Breast epithelium (tissue), 4 donors: ENCODE measurements at regions not wholly inside any gene's neighbourhood (a gene's known extent, or its start where the extent isn't known, plus 50 kb on each side); places are given as distances from the start of the nearest gene placed in this dataset.

ENCODE experiments used
- DNase-seq, 2 donors: peaks; one replicate each; pipeline ENCODE4 v3.0.0-alpha.2; 2019; ENCODE audit warnings: low spot score in 2 of 2
- H3K27ac ChIP-seq, 2 donors: fragments of 200-600 bp; sonication (generic) in 1 of 2; one replicate each; pipeline ENCODE4 v1.5.1; 2016 to 2019; ENCODE audit warnings: mild to moderate bottlenecking in 1 of 2
- H3K27me3 ChIP-seq, 2 donors: fragments of 200-600 bp; sonication (generic) in 1 of 2; one replicate each; pipeline versions ENCODE4 v1.5.1 to v1.6.0; 2017 to 2019; ENCODE audit warnings: control low read depth in 1 of 2, mild to moderate bottlenecking in 1 of 2
- H3K36me3 ChIP-seq: fragments of 200-600 bp; one replicate; pipeline ENCODE4 v1.5.1; 2019
- H3K4me1 ChIP-seq, 2 donors: fragments of 200-600 bp; sonication (generic); one replicate each; pipeline ENCODE4 v1.5.1; 2016 to 2019; ENCODE audit warnings: control low read depth in 1 of 2
- H3K4me3 ChIP-seq, 3 donors: fragments of 200-600 bp; sonication (generic); 1 replicate in 2 of 3; 2 replicates in 1 of 3; pipeline ENCODE4 v1.5.1; 2016 to 2019; ENCODE audit warnings: mild to moderate bottlenecking in 3 of 3, moderate library complexity in 2 of 3
- H3K9me3 ChIP-seq, 2 donors: fragments of 200-600 bp; sonication (generic) in 1 of 2; one replicate each; pipeline ENCODE4 v1.5.1; 2016 to 2019; ENCODE audit warnings: control low read depth in 1 of 2
- POLR2A ChIP-seq: fragments of 450-650 bp; IDR thresholded peaks from one replicate; pipeline ENCODE4 v1.6.1; 2016; ENCODE audit warnings: antibody characterized with exemption, mild to moderate bottlenecking, moderate library complexity
- POLR2AphosphoS5 ChIP-seq, 3 donors: sonication (generic); formaldehyde crosslinking; IDR thresholded peaks; one replicate each; pipeline ENCODE4 v1.6.1; 2017; ENCODE audit warnings: antibody characterized with exemption in 3 of 3
- intact Hi-C: fragments of 100-400 bp; cut with DNase I; formaldehyde crosslinking; loops from one replicate; pipeline ENCODE4 v1.15.1; 2023; ENCODE audit warnings: low total_unique reads
- TF ChIP-seq, protein P1 (sequence below), 3 donors: fragments of 450-650 bp; IDR thresholded peaks; one replicate each; pipeline ENCODE4 v1.5.1; 2016 to 2017; ENCODE audit warnings: antibody characterized with exemption in 3 of 3, mild to moderate bottlenecking in 3 of 3, moderate library complexity in 3 of 3

DNA sequence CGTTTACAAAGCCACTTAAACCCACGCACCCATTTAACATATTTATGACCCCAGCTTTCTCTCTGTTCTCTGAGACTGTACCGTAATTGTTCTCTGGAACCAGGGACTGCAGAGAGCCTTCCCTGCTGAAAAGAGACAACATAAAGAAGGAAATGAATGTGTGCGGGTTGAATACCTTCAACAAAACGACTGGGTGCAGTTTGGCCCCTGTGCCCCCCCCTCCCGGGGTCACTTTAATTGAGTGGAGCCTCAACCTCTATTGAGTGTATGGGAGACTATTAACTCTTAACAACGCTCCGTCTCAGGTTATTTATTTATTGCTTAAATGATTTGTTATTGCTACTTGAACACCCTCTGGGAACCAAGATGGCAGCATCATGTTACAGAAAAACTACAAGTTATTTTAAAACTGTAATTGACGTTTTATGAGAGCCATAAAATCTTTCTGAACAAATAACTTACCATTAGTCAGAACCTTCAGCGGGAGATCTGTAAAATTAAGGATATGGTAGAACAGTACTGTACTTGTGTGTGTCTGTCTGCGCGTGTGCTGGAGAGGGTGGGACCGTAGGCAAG lies 70.6 kb downstream of the GAS1 start:
- H3K27me3 ChIP-seq, result no peaks in the 10 kb centered on the region

DNA sequence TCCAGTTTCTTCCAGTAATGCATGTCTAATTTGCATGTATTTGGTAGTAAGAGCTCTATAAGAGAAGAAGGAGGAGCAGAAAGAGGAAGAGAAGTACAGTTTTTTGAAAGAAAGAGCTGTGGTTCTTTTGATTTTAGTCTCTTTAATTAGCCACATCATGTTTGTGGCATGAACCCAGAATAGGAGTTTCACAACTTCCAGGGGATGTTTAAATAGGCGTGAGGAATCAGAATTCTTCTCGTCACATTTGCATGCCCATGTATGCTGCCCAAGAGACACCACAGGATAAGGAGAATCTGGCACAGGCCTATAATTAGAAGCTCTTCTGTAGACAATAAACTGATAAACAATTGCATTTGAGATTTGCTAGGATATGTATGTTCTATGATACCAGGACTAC lies 78.7 kb downstream of the GAS1 start:
- Histone ChIP-seq H3K4me1 (no peaks in the 10 kb centered on the region), H3K27ac (no peak overlapping the region), H3K36me3 (no peaks in the 10 kb centered on the region), H3K9me3 (no peaks in the 10 kb centered on the region), H3K4me3 (no peak overlapping the region), H3K27me3 (no peaks in the 10 kb centered on the region)
- TF ChIP-seq POLR2AphosphoS5 (IDR thresholded peaks at IDR 0.05) (no peak), POLR2A (no peak)
- TF ChIP-seq, protein P1, sequence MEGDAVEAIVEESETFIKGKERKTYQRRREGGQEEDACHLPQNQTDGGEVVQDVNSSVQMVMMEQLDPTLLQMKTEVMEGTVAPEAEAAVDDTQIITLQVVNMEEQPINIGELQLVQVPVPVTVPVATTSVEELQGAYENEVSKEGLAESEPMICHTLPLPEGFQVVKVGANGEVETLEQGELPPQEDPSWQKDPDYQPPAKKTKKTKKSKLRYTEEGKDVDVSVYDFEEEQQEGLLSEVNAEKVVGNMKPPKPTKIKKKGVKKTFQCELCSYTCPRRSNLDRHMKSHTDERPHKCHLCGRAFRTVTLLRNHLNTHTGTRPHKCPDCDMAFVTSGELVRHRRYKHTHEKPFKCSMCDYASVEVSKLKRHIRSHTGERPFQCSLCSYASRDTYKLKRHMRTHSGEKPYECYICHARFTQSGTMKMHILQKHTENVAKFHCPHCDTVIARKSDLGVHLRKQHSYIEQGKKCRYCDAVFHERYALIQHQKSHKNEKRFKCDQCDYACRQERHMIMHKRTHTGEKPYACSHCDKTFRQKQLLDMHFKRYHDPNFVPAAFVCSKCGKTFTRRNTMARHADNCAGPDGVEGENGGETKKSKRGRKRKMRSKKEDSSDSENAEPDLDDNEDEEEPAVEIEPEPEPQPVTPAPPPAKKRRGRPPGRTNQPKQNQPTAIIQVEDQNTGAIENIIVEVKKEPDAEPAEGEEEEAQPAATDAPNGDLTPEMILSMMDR (IDR thresholded peaks at IDR 0.05), result no peak
- intact Hi-C loops, result no loop called here
- no peak for DNase-seq

More for the DNA sequence above, 70.6 kb downstream of the GAS1 start:
- H3K4me3 ChIP-seq, result no peak overlapping the region
- no peak for TF ChIP-seq POLR2AphosphoS5 (IDR thresholded peaks at IDR 0.05)
- no peak for TF ChIP-seq POLR2A
- TF ChIP-seq, protein P1 (IDR thresholded peaks at IDR 0.05), result no peak
- H3K4me1 ChIP-seq, result no peaks in the 10 kb centered on the region
- no peak overlapping the region for H3K27ac ChIP-seq
- DNase-seq, result no peak
- intact Hi-C loops, result no loop called here
- H3K9me3 ChIP-seq, result no peaks in the 10 kb centered on the region
- no peaks in the 10 kb centered on the region for H3K36me3 ChIP-seq

DNA sequence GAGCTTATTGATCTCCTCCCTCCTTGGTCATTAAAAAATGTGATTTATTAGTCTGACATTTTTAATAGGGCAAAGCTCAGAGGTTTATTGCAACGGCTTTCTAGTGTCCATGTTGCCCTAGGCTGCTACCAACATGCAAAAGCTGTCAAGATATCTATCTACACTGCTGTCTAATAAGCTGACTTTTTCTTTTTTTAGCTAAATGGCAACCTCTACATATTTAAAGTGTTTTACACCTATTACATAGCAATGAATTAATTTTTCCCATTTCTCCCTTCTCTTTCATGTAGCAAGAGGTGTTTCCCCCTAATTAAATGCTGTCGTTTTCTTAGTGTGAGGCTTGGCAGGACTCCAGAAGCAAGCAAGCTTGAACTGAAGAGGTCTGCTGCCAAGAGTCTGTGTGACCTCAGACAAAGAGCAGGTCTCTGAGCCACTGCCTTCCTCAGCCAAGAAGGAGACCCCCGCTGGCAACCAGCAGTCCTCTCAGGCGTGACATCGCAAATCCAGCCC lies 79.4 kb downstream of the GAS1 start:
- intact Hi-C loops, result no loop called here
- Histone ChIP-seq H3K4me3 (no peak overlapping the region), H3K36me3 (no peaks in the 10 kb centered on the region), H3K4me1 (no peaks in the 10 kb centered on the region), H3K27ac (no peak overlapping the region), H3K27me3 (no peaks in the 10 kb centered on the region), H3K9me3 (no peaks in the 10 kb centered on the region)
- no peak for TF ChIP-seq POLR2A
- no peak for DNase-seq

DNA sequence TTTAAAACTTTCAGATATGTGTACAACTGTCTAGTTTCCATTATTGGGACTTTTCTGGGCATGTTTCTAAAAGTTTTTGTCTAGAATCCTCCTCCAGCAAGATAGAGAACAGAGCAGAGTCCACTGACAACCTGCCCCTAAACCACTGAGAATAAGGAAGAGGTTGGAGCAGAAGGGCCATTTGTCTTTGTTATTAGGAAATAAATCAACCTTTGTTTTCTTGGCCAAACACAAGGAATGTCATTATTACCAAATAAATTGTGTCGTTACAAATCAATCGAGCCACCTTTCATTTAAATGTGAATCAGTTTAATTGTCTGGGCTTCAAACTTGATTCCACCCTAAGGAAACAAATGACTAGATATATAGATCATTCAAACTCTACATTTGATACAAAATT lies 81.4 kb downstream of the GAS1 start:
- TF ChIP-seq POLR2A, result no peak
- TF ChIP-seq, protein P1 (IDR thresholded peaks at IDR 0.05), result no peak
- no peak for TF ChIP-seq POLR2AphosphoS5 (IDR thresholded peaks at IDR 0.05)
- H3K27ac ChIP-seq, result no peak overlapping the region
- no peak for DNase-seq
- intact Hi-C loops, result no loop called here
- no peak overlapping the region for H3K4me3 ChIP-seq
- H3K4me1 ChIP-seq, result no peaks in the 10 kb centered on the region
- no peaks in the 10 kb centered on the region for H3K9me3 ChIP-seq
- H3K36me3 ChIP-seq, result no peaks in the 10 kb centered on the region
- H3K27me3 ChIP-seq, result no peaks in the 10 kb centered on the region

DNA sequence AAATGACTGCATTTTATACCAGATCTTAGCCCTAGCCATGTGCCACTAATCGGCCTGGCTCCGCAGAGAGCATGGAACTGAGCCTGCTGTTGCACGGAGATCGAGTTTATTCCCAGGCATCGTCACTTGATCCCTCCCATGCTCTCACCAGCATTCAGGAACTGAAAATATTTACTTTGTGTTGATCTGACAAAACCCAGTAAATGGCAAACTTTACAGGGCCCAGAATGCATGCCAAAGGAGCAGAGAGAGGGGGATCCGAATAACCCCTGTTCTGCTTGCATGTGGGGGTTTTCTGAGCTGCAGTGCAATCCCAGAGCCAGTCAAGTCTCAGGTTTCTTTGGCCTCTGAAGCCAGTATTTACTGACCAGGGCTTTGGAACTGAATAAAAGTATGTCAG lies 87.3 kb downstream of the GAS1 start:
- intact Hi-C loops, result no loop called here
- no peak overlapping the region for H3K4me3 ChIP-seq
- no peak for DNase-seq
- no peaks in the 10 kb centered on the region for H3K4me1 ChIP-seq
- no peak overlapping the region for H3K27ac ChIP-seq
- H3K27me3 ChIP-seq, result no peaks in the 10 kb centered on the region
- TF ChIP-seq POLR2AphosphoS5 (IDR thresholded peaks at IDR 0.05), result no peak
- TF ChIP-seq, protein P1 (IDR thresholded peaks at IDR 0.05), result no peak
- no peak for TF ChIP-seq POLR2A
- no peaks in the 10 kb centered on the region for H3K9me3 ChIP-seq
- H3K36me3 ChIP-seq, result no peaks in the 10 kb centered on the region

DNA sequence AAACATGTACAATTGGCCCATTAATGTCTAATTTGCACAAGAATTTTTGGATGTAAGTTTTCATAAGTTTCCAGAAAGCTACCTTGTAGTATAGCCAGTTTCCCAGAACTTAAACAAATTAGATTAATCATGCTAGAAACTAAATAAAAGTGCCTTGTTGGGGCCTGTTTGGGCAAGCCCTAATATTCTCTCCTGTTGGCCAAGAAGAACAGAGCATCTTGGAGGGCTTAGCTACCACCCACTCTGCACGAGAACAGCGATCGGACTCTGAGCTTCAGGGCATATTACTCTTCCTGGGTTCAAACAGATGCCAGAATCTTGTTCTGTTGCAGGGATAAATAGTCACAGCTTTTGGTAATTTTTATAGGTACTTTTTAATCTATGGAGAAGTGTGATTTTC lies 88.2 kb downstream of the GAS1 start:
- peak overlapping the region in 1 of 2 donors; percentile 49 for H3K27ac ChIP-seq
- intact Hi-C loops, result no loop called here
- H3K9me3 ChIP-seq, result no peaks in the 10 kb centered on the region
- no peaks in the 10 kb centered on the region for H3K4me1 ChIP-seq
- DNase-seq, result peak in 1 of 2 donors; percentile 51
- TF ChIP-seq, protein P1 (IDR thresholded peaks at IDR 0.05), result no peak
- TF ChIP-seq POLR2AphosphoS5 (IDR thresholded peaks at IDR 0.05) (no peak), POLR2A (no peak)
- no peak overlapping the region for H3K4me3 ChIP-seq
- H3K36me3 ChIP-seq, result no peaks in the 10 kb centered on the region
- no peaks in the 10 kb centered on the region for H3K27me3 ChIP-seq
